GM21423 (cell line): ENCODE measurements at regions not wholly inside any gene's neighbourhood (a gene's known extent, or its start where the extent isn't known, plus 50 kb on each side); places are given as distances from the start of the nearest gene placed in this dataset.

Source experiments
- ATAC-seq: cut with Tn5 transposase; IDR thresholded peaks from one replicate; pipeline ENCODE4 v1.9.1; 2021; ENCODE audit warnings: mild to moderate bottlenecking, moderate library complexity; ENCODE audit not compliant: unreplicated experiment

DNA sequence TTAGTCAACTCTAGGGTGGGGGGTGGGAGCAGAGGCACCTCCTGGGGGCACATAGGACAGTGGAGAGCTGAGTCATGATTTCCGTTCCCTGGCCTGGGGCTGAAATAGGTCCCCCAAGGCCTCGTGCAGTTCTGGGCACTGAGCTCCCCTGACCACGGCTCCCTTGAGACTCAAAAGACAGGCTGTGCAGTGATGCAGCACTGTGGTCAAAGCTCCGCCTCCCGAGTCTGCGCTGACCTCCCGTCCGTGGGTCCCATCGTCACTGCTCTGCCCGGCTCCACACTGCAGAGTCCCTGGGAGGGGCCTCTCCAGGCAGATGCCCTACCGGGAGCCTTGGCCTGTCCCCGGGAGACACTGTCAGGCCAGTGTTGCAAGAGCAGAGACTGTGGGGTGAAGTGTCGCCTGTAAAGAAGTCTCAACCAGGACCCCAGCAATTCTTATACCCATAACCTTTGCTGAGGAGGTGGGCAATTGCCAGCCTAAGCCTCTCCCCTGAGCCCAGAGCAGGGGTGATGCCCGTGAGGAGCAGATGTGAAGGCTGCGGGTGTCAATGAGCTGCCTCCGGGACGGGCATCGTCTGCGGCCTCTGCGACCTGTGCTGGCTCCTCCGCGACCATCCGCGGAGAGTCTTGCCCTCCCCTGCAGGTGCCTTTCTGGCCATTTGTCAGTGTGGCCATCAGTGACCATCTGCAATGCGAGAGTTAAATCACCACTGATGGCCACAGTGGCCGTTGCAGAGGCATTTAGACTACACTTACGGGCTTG lies 877.3 kb downstream of the BRD1 start:
- no peak for ATAC-seq

DNA sequence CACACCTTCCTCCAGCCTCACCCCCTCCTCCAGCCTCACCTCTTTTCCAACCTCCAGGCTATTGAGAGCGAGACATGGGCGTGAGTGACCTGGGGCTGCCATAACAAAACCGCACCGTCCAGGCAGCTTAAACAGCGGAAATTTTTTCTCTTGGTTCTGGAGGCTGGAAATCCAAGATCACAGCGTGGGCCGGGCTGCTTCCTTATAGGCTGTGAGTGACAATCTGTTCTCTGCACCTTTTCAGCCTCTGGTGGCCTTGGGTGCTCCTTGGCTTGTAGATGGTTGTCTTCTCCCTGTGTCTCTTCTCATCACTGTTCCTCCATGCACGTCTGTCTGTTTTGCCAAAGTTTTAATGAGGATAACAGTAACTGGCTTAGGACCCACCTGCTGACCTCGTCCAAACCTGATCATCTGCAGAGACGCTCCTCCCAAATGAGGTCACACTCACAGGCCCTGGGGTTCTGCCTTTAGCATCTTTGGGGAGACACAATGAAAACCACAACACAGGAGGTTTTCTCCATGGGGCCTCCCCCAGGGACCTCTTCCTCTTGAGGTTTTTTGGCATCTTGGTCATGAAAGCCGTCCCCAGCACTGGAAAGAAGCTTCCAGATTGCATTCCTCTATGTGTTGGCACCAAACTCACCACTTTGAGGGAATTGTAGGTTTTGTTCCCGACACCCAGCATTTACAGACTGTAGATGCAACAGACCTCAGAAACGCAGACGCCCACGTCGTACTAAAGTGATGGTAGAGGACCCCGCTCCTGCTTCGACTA lies 878.1 kb downstream of the BRD1 start:
- no peak for ATAC-seq

DNA sequence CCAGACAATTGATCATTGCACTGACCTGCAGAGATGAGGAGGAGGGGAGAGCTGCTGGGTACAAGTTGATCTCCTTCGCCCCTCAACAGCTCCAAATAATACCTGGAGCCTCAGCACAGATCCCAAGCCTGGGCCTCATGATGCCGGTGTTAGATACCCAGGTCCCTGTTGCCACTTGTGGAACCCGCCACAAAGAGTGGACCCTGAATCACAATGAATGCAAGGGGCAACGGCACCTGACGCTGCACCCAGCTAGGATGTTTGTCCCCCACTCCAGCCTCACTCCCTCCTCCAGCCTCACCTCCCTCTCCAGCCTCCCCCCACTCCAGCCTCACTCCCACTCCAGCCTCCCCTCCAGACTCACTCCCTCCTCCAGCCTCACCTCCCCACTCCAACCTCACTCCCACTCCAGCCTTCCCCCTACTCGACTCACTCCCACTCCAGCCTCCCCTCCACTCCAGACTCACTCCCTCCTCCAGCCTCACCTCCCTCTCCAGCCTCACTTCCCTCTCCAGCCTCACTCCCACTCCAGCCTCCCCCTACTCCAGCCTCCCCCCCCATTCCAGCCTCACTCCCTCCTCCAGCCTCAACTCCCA lies 879.0 kb downstream of the BRD1 start:
- no peak for ATAC-seq

DNA sequence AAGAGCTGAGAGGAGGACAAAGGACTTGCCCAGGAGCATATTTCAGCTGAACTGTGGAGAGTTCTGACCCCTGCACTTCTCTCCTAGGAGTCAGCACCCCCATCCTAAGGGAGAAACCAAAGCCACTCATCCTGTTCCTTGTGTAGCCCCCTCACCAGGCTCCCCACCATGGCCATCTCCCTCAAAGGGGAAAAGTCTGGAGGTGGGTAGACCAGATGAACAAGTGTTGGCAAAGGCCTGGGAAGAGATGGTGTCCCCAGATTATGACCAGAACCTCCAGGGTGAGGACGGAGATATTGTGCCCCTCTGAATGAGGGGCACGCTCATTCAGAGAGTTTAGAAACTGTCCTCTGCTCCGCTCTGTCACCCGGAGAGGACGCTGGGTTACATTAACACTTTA lies 880.0 kb downstream of the BRD1 start:
- no peak for ATAC-seq

GRCh38 chr22:48945621-48946458 lies 881.8 kb downstream of the BRD1 start:
- ATAC-seq: no peak

DNA sequence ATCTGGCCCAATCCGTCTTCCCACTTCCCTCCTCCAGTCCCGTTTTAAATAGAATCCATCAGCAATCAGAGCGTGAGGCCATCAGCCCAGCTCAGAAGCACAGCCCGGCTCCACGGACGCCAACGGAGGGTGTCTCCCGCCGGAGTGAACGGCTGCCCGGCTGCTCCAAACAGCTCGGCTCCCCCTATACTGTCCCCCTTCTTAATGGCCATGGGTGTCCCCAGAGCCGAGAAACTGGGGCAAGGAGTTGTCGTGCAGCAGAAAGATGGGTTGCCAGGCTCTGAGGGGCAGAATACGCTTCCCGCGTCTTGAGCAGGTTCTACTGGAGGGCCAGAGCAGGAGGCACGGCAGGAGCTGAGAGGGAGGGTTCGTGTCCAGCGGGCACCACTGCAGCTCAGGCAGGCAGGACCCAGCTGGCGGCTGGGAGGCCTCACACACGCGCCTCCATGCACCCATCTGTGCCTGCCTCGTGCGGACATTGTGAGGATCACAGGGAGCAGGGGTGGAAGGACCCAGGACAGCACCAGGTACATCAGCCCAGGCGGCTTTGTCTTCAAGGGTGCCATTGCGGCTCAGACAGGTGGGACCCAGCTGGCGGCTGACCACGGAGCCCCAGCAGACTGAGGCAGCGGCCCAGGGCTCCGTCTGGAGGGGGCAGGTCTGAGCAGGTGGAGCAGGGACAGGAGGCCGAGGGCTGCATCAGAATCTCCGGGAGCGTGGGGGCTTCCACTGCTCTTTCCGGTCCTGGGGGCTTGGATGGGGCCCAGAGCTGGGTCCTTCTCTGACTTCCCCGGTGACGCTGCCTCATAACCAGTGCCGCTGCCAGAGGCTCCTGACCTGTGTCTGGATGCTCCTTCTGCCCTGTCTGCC lies 882.7 kb downstream of the BRD1 start:
- no peak for ATAC-seq

DNA sequence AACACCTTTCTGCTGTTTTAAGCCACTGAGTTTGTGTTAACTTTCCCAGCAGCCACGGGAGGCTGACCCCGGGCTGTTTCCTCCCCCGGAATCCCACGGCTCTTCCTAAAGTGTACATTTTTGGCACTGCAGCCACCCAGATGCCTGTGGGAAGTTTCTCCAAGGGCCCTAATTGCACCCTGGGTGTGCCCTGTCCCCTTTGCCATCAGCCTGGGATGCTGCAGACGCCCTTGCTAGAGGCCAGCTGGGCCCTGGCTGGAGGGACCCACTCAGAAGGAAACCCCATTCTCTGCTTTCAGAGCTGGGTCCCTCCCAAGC lies 883.3 kb downstream of the BRD1 start:
- ATAC-seq: no peak

DNA sequence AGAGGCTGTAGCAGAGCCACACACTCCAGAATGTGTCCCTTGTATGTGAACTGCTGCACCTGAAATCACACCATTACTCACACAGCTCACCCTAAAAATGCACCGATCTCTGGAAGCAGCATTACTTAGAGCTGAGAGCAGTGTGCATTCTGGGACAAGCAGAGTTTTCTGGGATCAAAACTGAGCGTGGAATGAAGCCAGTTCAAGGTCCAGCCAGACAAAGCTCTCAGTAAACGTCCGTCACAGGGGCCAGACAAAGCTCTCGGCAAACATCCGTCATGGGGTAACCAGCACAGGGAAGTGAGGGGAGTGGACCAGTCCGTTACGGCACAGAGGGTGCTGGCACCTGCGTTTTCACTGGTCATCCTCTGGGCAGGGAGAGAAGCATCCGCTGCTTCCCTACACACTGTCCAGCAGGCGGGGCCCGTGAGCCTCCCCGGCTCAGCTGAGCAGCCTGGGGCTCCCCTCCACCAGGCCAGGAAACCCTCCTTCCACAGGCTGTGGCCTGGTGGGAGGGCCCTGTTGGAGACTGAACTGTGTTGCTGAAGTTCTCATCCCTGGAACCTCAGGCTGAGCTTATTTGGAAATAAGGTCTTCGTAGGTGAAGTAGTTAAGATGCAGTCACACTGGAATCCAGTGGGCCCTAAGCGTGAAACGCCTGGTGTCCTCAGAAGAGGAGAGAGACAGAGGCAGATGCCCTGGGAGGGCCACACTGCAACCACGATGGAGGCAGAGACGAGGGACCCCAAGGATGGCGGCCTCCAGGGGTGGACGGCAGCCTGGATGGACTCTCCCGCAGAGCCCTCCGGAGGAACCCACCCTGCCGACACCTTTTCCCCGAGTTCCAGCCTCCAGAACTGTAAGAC lies 883.9 kb downstream of the BRD1 start:
- no peak for ATAC-seq

DNA sequence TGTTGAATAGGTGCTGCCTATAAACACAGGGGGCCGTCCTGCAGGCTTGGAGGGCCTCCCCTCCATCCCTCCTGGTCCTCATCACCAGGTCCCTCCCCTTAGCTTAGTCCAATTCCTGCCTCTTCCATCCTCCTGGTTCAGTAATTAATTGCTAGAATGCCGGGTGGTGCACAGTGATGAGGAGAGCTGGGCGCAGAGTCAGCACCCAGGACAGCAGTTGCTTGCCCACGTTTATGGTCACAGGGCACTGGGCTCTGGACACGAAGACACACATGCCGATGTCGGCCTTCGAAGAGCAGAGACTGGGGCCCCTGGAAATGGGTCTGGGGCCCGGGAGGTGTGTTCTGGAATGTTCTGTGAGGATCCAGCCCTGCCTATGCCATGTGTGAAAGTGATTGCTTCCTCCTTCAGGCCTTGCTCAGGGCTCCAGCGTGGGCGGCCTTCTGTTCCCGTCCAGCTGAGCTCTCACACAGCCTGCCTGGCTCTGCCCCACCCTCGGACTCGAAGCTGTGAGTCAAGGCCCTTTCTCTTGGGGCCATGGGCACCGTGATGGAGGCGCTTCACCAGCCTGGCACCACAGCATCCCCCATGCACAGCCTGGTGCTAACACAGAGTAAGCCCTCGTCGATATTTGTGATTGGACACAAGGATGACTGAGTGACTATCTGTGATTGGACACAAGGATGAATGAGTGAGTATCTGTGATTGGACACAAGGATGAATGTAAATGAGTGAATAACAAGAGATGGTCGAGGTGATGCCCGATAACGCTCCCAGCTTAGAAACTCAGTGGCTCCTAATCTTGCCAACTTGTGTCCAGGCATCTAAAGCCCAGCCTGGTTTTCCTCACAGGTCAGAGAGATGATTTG lies 884.7 kb downstream of the BRD1 start:
- no peak for ATAC-seq

GRCh38 chr22:48941903-48942575 lies 885.6 kb downstream of the BRD1 start:
- ATAC-seq: no peak

DNA sequence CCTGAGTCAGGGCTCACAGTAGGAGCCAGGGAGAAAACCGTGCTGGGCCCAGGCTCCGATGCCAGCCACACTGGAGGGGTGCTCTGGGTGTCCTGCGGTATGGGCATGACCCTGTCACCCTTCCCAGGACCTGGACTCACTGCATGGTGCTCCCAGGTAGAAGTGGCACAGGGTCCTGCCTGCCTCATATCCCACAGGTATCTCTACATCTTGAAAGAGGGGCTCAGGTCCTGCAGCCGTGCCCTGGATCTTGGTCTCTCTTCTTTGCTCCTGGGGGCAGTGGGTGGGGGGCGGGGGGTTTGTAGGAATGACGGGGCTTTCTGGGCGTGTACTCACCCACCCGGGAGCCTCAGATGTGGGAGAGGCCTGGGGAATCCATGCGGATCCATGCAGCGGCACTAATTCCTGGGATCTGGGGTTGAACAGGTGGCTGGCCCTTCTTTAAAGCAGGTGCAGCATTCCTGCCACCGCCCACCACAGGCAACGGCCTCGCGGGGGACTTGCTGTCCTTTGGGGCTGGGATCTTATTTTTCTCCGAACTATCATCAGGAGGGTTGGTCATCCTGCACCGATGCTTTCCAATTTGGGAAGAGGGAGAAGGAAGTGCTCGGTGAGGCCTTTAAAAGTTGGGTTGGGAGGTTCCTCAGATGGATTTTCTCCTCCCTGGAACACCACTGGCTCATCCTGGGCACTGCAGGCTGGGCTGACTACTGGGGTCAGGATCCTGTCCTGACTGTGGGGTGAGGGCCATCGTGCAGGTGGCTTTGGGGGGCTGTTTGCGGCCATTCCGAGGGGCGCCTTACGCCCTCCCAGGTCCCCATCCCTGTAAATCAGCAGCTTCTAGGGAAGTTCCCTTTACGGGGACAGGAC lies 886.4 kb downstream of the BRD1 start:
- no peak for ATAC-seq

- ATAC-seq: no peak
Measured at GRCh38 chr22:48940266-48941032, 887.2 kb downstream of the BRD1 start.

DNA sequence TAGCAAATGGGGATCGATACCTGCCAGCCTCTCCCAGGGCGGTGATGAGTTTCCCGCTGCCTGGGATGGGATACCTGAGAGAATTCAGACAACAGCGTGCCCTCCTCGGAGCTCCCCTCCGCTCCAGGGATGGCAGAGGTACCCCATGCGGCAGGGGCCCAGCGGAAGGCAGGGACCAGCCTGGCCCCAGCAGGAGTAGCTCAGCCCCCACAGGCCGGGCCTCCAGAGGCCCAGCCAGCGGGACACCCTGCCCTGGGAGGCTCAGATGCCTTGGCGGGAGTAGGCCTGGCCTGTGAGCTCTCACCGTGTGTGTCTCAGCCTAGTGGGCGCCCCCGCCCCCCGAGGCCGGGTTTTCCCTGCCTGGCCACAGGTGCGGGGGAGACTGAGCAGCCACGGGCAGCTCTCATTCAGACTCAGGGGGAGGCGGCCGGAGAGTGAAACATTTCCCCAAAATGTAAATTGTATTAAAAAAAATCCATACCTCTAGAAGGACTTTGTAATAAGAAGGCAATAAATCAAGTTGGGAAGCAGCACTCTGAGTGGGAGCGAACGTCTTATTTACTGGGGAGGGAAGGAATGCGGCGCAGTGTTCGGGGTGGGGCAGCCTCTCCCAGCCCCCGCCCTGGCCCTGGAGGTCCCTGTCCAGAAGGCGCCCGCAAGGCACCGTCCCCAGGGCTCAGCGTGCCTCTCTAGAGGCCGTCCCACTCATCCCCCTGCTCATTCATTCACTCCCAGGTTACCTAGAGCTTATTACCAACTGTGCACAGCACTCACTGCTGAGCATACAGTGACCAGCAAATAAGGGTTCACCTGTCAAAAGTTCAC lies 888.0 kb downstream of the BRD1 start:
- no peak for ATAC-seq

GRCh38 chr22:48938741-48939140 lies 888.9 kb downstream of the BRD1 start:
- ATAC-seq: no peak

DNA sequence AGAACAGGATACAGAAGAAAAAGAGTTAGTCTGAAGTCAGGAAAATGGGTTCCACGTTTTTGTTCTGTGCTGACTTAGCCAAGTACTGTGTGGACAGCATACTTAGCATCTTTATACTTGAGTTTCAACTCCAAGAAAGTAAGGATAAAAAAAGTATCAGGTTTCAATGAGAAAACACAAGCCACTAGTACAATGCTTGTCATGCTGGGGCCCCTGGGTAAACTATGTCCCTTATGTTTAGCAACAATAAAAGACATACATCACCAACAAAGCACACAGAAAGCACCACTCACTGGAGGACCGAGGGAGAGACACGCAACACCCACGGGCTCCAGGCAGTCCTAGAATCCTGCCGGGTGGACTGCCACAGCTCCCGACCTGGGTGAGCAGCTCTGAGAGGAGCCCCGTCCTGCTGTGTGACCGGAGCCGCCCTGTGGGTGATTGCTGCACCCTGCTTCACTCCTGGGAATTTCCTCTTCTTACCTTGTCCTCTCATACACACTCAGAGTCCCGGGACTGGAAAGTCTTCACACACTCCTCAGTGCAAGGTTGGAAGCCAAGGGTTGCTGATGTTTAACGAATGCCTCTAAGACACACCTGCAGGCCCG lies 890.5 kb downstream of the BRD1 start:
- no peak for ATAC-seq
